ENCODE measurements at regions not wholly inside any gene's neighbourhood (a gene's known extent, or its start where the extent isn't known, plus 50 kb on each side); places are given as distances from the start of the nearest gene placed in this dataset.

DNA sequence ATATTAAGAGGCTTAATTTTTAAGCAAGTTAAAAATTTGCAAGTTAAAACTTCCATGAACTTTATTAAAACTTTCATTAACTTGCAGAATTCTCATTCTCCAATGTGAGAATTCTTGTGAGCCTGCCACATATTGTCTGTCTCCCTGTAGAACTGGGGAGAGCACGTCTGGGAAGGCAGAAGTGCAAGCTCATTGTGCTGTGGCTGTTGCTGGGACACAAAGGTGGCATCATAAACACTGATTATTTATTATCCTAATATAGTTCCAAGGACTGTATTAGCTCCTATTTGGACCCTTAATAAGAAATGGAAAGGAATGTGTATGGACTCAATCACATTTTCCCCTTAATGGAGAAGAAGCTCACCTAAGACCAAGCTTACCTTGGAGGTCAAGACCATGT lies 68.7 kb upstream of the MROH9 start:
- TF ChIP-seq CTCF (optimal IDR thresholded peaks at IDR 0.05 in 1 of 3, IDR thresholded peaks at IDR 0.05 in 1 of 3, conservative IDR thresholded peaks at IDR 0.05 in 1 of 3; ENCODE audit: extremely low read depth in 1 of 3, insufficient read depth in 2 of 3, low read length in 3 of 3) (no peak), EZH2 (IDR thresholded peaks at IDR 0.05; ENCODE audit: low read length) (no peak)
